Kidney epithelial cell (primary cell): ENCODE measurements at regions not wholly inside any gene's neighbourhood (a gene's known extent, or its start where the extent isn't known, plus 50 kb on each side); places are given as distances from the start of the nearest gene placed in this dataset.
"Not testable (repeated sequence)": the region's sequence is repeated elsewhere in the genome, so short reads cannot be mapped to it uniquely, and the experiment has no call there.

ENCODE experiments used
- DNase-seq: peaks from one replicate; pipeline ENCODE4 v3.0.0-alpha.2; 2010; ENCODE audit warnings: low read depth
- H3K27me3 ChIP-seq: 2 replicates; pipeline ENCODE4 v1.6.0; 2011; ENCODE audit warnings: low read length; ENCODE audit not compliant: control insufficient read depth, insufficient read depth
- H3K36me3 ChIP-seq: 2 replicates; pipeline ENCODE4 v1.5.1; 2011; ENCODE audit warnings: low read length; ENCODE audit not compliant: control insufficient read depth, insufficient read depth
- H3K4me3 ChIP-seq: 2 replicates; pipeline ENCODE4 v1.5.1; 2011; ENCODE audit warnings: low read depth, mild to moderate bottlenecking, control low read depth, low read length
- TF ChIP-seq, protein P1 (sequence below): IDR thresholded peaks from 2 replicates; pipeline ENCODE4 v1.5.1; 2011; ENCODE audit warnings: mild to moderate bottlenecking, moderate library complexity, low read length, control low read depth, inconsistent platforms; ENCODE audit not compliant: insufficient read depth, poor library complexity, severe bottlenecking

DNA sequence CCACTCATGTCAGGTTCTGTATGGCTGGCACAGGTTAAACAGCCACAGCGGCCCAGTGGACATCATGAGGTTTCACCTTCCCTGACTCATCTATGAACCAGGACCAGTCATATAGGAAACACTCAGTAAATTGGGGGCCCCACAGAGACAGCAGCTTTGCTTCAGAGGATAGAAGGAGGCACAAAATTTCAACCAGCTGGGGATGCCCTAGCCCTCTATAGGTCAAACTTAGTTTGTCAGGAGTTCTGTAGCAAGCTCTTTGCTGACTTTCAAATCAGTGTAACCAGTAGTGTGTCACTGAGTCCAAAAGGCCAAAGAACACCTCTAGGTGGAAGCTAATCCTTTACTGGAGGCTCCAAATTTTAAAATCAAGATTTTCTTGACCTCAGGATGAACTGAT lies 4157.8 kb upstream of the TPTE start:
- not testable (repeated sequence) for H3K4me3 ChIP-seq, H3K36me3 ChIP-seq, DNase-seq, H3K27me3 ChIP-seq

DNA sequence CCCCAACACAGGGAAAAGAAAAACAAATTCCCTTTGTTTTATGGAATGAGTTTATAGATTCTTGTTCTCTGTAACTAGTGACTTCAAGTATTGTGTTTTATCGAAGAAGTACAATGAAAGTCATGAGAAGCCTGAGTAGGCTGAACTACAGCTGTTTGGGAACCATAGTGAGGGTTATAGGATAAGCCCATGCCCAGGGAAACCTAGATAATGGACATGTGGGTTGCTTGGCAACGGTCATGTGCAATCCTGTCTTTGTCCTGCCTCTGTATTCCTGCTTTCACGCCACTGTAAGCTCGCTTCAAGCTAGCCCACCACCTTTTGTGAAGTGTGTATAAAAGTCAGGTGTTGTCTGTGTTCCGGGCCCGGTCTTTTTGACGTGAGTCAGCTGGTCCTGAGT lies 4152.6 kb upstream of the TPTE start:
- not testable (repeated sequence) for DNase-seq, H3K36me3 ChIP-seq, H3K27me3 ChIP-seq, H3K4me3 ChIP-seq

DNA sequence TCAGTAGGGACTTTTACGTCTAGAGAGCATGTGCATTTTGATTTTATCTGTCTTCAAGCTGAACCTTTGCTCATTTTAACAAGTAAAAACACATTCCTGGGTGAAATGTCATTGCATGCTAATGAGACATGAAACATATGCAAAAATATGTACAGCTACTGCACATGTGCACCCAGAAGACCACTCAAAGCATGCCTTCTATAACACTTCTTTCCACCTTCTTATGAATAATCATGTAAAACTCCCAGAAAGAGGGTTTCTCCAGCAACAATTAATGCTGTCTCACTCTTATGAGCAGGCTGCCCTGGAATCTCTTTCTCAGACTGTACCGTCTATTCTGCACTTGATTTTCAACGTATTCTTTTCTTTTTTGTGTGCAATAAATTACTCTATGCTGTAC lies 4148.1 kb upstream of the TPTE start:
- DNase-seq, H3K27me3 ChIP-seq, H3K4me3 ChIP-seq, H3K36me3 ChIP-seq: not testable (repeated sequence)

DNA sequence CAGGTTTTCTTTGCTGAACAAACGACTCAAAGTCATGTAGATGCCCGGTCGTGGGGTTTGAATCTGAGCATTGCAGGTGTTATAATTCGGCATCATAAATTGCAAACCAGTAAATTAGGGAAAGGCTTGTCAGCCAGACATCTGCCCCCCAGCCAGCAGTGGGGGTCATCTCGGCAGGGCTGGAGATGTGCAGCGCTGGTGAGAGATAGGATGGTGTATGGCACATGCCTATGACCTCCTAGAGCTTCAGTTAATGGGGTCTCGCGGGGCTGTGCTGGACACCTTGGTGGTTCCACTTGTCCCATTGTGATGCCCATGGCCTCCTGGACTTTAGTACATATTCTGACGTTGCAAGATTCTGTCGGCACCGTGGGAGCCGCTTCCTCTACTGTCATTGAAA lies 4147.2 kb upstream of the TPTE start:
- not testable (repeated sequence) for H3K4me3 ChIP-seq, DNase-seq, H3K36me3 ChIP-seq, H3K27me3 ChIP-seq
- TF ChIP-seq, protein P1, sequence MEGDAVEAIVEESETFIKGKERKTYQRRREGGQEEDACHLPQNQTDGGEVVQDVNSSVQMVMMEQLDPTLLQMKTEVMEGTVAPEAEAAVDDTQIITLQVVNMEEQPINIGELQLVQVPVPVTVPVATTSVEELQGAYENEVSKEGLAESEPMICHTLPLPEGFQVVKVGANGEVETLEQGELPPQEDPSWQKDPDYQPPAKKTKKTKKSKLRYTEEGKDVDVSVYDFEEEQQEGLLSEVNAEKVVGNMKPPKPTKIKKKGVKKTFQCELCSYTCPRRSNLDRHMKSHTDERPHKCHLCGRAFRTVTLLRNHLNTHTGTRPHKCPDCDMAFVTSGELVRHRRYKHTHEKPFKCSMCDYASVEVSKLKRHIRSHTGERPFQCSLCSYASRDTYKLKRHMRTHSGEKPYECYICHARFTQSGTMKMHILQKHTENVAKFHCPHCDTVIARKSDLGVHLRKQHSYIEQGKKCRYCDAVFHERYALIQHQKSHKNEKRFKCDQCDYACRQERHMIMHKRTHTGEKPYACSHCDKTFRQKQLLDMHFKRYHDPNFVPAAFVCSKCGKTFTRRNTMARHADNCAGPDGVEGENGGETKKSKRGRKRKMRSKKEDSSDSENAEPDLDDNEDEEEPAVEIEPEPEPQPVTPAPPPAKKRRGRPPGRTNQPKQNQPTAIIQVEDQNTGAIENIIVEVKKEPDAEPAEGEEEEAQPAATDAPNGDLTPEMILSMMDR = peak; percentile 10

DNA sequence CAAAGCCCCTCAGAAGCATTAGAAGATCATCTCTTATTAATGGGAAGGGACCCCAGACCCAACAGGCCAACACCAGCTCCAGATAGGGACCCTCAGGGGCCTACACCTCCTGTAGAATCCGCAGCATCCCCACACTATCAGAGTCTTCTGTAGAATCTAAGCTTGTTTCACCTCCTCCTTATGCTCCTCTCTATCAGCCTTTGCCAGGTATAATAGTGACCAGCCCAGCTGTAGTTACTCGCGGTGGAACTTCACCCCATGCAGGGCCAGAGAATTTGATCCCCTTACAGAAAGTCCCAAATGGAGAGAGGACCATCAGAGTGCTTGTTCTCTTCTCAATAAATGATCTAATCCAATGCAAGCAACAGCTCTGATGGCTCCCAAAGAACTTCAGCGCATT lies 4146.5 kb upstream of the TPTE start:
- not testable (repeated sequence) for H3K36me3 ChIP-seq, DNase-seq, H3K4me3 ChIP-seq, H3K27me3 ChIP-seq

DNA sequence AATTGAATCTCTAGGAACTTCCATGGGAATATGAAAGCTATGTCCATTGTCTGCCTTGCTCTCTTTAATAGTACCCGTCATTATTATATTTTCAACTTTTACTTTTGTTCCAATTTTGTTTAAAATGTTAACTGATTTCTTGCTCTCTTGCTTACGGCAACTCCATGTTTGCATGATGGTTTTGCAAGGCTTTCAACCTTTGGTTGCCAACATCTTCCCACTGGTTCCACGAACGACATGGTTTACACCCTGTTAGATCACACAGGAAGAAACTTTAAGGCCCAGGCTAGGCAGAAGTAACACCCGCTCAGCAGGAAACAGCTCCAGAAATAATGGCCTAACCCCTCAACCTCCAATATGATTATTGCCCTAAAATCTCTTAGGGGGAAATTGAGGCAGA lies 4145.6 kb upstream of the TPTE start:
- DNase-seq, H3K36me3 ChIP-seq, H3K27me3 ChIP-seq, H3K4me3 ChIP-seq: not testable (repeated sequence)

DNA sequence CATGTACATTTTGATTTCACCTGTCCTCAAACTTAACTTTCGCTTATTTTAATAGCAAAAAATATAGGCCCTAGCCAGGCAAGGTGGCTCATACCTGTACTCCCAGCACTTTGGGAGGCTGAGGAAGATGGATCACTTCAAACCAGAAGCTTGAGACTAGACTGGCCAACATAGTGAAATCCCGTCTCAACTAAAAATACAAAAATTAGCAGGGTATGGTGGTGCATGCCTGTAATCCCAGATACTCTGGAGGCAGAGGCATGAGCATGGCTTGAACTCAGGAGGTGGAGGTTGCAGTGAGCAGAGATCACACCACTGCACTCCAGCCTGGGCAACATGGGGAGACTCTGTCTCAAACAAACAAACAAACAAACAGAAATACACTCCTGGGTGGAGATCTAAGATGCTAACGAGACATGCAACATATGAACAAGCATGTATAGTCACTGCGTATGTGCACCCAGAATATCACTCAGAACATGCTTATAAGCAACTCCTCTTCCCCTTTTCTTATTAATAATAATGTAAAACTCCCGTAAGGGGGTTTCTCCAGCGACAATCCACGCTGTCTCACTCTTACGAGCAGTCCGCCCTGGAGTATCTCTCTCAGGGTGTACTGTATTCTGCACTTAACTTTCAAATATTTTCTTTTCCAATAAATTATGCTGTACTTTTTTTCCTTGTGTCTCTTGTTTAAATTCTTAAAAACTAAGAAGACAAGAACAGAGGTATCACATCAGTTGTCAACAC lies 4144.9 kb upstream of the TPTE start:
- H3K27me3 ChIP-seq, H3K36me3 ChIP-seq, DNase-seq, H3K4me3 ChIP-seq: not testable (repeated sequence)
